NCI-H2196 treated with DMSO at 0.1 percent for 48 hours (cell line): ENCODE measurements at regions not wholly inside any gene's neighbourhood (a gene's known extent, or its start where the extent isn't known, plus 50 kb on each side); places are given as distances from the start of the nearest gene placed in this dataset.

Source experiments
- DNase-seq: peaks from one replicate; lab custom pipeline; 2025; ENCODE audit not compliant: unreplicated experiment; lab: John Stamatoyannopoulos, UW

- DNase-seq, result no peak
Measured at GRCh38 chr5:62001640-62002039, 304.4 kb upstream of the KIF2A start.

- no peak for DNase-seq
Measured at GRCh38 chr5:62002436-62002835, 303.6 kb upstream of the KIF2A start.

GRCh38 chr5:62005551-62005950 lies 300.5 kb upstream of the KIF2A start:
- DNase-seq, result no peak

GRCh38 chr5:62007457-62007856 lies 298.5 kb upstream of the KIF2A start:
- no peak for DNase-seq

- DNase-seq, result no peak
Measured at GRCh38 chr5:62011089-62011664, 294.8 kb upstream of the KIF2A start.

GRCh38 chr5:62017092-62017491 lies 288.9 kb upstream of the KIF2A start:
- DNase-seq, result no peak

GRCh38 chr5:62029303-62029702 lies 276.7 kb upstream of the KIF2A start:
- DNase-seq, result no peak

- DNase-seq, result no peak
Measured at GRCh38 chr5:62030326-62030725, 275.7 kb upstream of the KIF2A start.

- DNase-seq, result no peak
Measured at GRCh38 chr5:62038024-62038423, 268.0 kb upstream of the KIF2A start.

GRCh38 chr5:62041156-62041756 lies 264.8 kb upstream of the KIF2A start:
- no peak for DNase-seq

GRCh38 chr5:62042007-62042406 lies 264.0 kb upstream of the KIF2A start:
- no peak for DNase-seq

- DNase-seq, result no peak
Measured at GRCh38 chr5:62043289-62044280, 262.4 kb upstream of the KIF2A start.

- DNase-seq, result no peak
Measured at GRCh38 chr5:62044989-62045388, 261.0 kb upstream of the KIF2A start.

- DNase-seq, result no peak
Measured at GRCh38 chr5:62046191-62046590, 259.8 kb upstream of the KIF2A start.

- no peak for DNase-seq
Measured at GRCh38 chr5:62051747-62052146, 254.3 kb upstream of the KIF2A start.

GRCh38 chr5:62059960-62060359 lies 246.0 kb upstream of the KIF2A start:
- DNase-seq, result no peak

- DNase-seq, result no peak
Measured at GRCh38 chr5:62065050-62065449, 241.0 kb upstream of the KIF2A start.

GRCh38 chr5:62066761-62067277 lies 239.2 kb upstream of the KIF2A start:
- DNase-seq, result no peak

- no peak for DNase-seq
Measured at GRCh38 chr5:62068554-62068953, 237.5 kb upstream of the KIF2A start.

GRCh38 chr5:62077387-62077786 lies 228.6 kb upstream of the KIF2A start:
- DNase-seq, result no peak

- DNase-seq, result no peak
Measured at GRCh38 chr5:62077823-62078550, 228.0 kb upstream of the KIF2A start.
